ENCODE measurements at regions not wholly inside any gene's neighbourhood (a gene's known extent, or its start where the extent isn't known, plus 50 kb on each side); places are given as distances from the start of the nearest gene placed in this dataset.

- TF ChIP-seq, protein P1, sequence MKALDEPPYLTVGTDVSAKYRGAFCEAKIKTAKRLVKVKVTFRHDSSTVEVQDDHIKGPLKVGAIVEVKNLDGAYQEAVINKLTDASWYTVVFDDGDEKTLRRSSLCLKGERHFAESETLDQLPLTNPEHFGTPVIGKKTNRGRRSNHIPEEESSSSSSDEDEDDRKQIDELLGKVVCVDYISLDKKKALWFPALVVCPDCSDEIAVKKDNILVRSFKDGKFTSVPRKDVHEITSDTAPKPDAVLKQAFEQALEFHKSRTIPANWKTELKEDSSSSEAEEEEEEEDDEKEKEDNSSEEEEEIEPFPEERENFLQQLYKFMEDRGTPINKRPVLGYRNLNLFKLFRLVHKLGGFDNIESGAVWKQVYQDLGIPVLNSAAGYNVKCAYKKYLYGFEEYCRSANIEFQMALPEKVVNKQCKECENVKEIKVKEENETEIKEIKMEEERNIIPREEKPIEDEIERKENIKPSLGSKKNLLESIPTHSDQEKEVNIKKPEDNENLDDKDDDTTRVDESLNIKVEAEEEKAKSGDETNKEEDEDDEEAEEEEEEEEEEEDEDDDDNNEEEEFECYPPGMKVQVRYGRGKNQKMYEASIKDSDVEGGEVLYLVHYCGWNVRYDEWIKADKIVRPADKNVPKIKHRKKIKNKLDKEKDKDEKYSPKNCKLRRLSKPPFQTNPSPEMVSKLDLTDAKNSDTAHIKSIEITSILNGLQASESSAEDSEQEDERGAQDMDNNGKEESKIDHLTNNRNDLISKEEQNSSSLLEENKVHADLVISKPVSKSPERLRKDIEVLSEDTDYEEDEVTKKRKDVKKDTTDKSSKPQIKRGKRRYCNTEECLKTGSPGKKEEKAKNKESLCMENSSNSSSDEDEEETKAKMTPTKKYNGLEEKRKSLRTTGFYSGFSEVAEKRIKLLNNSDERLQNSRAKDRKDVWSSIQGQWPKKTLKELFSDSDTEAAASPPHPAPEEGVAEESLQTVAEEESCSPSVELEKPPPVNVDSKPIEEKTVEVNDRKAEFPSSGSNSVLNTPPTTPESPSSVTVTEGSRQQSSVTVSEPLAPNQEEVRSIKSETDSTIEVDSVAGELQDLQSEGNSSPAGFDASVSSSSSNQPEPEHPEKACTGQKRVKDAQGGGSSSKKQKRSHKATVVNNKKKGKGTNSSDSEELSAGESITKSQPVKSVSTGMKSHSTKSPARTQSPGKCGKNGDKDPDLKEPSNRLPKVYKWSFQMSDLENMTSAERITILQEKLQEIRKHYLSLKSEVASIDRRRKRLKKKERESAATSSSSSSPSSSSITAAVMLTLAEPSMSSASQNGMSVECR (CRISPR knock-in tag; IDR thresholded peaks at IDR 0.05) = no peak
Measured at GRCh38 chr2:207265332-207265731, 99.6 kb upstream of the KLF7 start (continued).

- intact Hi-C loops (cut with micrococcal nuclease) = no loop called here
- H3K9ac ChIP-seq (ENCODE audit: insufficient read depth in 1 of 2, low read depth in 2 of 2, low read length in 2 of 2) = no peak overlapping the region
Measured at GRCh38 chr2:207265869-207266268, 100.1 kb upstream of the KLF7 start.

More at GRCh38 chr2:207265869-207266268, 100.1 kb upstream of the KLF7 start:
- FAIRE-seq = no peak
- no peak overlapping the region for H3K4me3 ChIP-seq
- TF ChIP-seq STAT5B (CRISPR knock-in tag; IDR thresholded peaks at IDR 0.05) (no peak), HMG20B (CRISPR knock-in tag; IDR thresholded peaks at IDR 0.05) (no peak), GABPB2 (CRISPR knock-in tag; conservative IDR thresholded peaks at IDR 0.05) (no peak), ARID3A (IDR thresholded peaks at IDR 0.05; ENCODE audit: borderline replicate concordance, low read depth, low read length) (no peak), TSC22D4 (tag; IDR thresholded peaks at IDR 0.05) (no peak), ZNF324 (CRISPR knock-in tag; IDR thresholded peaks at IDR 0.05) (no peak), ZNF384 (IDR thresholded peaks at IDR 0.05; ENCODE audit: low read depth, low read length) (no peak), THRA (IDR thresholded peaks at IDR 0.05) (no peak), MYNN (IDR thresholded peaks at IDR 0.05) (no peak), MYNN (CRISPR knock-in tag; IDR thresholded peaks at IDR 0.05) (no peak)
- TF ChIP-seq, protein P2, sequence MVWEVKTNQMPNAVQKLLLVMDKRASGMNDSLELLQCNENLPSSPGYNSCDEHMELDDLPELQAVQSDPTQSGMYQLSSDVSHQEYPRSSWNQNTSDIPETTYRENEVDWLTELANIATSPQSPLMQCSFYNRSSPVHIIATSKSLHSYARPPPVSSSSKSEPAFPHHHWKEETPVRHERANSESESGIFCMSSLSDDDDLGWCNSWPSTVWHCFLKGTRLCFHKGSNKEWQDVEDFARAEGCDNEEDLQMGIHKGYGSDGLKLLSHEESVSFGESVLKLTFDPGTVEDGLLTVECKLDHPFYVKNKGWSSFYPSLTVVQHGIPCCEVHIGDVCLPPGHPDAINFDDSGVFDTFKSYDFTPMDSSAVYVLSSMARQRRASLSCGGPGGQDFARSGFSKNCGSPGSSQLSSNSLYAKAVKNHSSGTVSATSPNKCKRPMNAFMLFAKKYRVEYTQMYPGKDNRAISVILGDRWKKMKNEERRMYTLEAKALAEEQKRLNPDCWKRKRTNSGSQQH (CRISPR knock-in tag; IDR thresholded peaks at IDR 0.05) = no peak
- 26% methylated on average over 6 of the region's 6 CpGs for WGBS (ENCODE audit: insufficient coverage, low coverage, missing lambda C conversion rate)
- H3K9me3 ChIP-seq (replicated peaks; ENCODE audit: control insufficient read depth, insufficient read depth, low read depth, low read length) = no peaks in the 10 kb centered on the region
- H2AFZ ChIP-seq (ENCODE audit: low read depth, low read length) = no peak overlapping the region
- H3K27ac ChIP-seq (ENCODE audit: extremely low read depth, low read depth, low read length) = no peak overlapping the region
- no peak for DNase-seq (ENCODE audit: extremely low read depth in 1 of 4, low spot score in 3 of 4)
- no peak overlapping the region for H3K4me2 ChIP-seq (ENCODE audit: insufficient read depth, low read length)
- ATAC-seq = no peak
- POLR2A ChIA-PET = no interaction called here
- CTCF ChIA-PET (ENCODE audit: low intra/inter-chr PET ratio) = no interaction called here
- no peaks in the 10 kb centered on the region for H4K20me1 ChIP-seq (replicated peaks; ENCODE audit: control insufficient read depth, insufficient read depth, low read length)
- H3K36me3 ChIP-seq (ENCODE audit: control insufficient read depth, insufficient read depth, low read length) = no peaks in the 10 kb centered on the region
- H3K9me1 ChIP-seq (ENCODE audit: control insufficient read depth, insufficient read depth, low read length) = no peaks in the 10 kb centered on the region
- H3K79me2 ChIP-seq (ENCODE audit: control insufficient read depth, insufficient read depth, low read length) = no peaks in the 10 kb centered on the region
- in situ Hi-C loops (cut with MboI) = no loop called here
- no TSS peak for BruUV-seq (replicated peaks)
- no peaks in the 10 kb centered on the region for H3K4me1 ChIP-seq (replicated peaks in 1 of 2; ENCODE audit: control insufficient read depth in 2 of 2, insufficient read depth in 2 of 2, low read length in 2 of 2)
- H3K27me3 ChIP-seq (ENCODE audit: control insufficient read depth in 2 of 2, insufficient read depth in 2 of 2, low read length in 2 of 2) = peaks cover 0 to 5% of the 10 kb centered on the region in 2 experiments; a peak in 2 of 5 replicates

All from K562 (cell line).